Hippocampal formation (tissue), 2 donors: ENCODE measurements at regions not wholly inside any gene's neighbourhood (a gene's known extent, or its start where the extent isn't known, plus 50 kb on each side); places are given as distances from the start of the nearest gene placed in this dataset.
"Not testable (repeated sequence)": the region's sequence is repeated elsewhere in the genome, so short reads cannot be mapped to it uniquely, and the experiment has no call there.

Experiments used
- DNase-seq, 2 donors: peaks; one replicate each; lab custom pipeline; 2025; lab: John Stamatoyannopoulos, UW

DNA sequence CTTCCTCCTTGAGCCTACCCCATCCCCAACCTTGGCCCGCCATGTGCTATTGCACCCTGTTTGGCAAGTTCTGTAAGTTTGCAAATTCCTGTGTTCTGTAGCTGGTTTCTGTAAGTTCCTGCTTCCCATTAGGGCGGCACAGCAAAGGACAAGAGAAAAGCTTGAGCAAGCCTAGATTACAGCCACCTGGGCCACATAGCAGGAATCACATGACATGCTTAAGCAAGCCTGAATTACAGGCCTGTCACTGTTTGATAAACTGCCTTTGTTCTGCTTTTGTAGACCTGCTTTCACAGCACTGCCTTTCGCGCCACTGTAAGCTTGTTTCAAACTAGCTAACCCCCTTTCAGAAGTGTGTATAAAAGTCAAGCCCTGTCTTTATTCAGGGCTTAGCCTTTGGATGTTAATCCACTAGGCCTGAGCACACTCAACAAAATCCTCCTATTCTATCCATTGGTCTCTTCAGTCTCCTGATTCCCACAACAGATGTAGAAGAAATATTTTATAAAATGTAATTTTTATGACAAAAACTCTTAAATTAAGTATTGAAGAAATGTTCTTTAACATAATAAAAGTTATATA, 906.8 kb upstream of the NDST4 start:
- no peak for DNase-seq

- no peak for DNase-seq
Observed at GRCh38 chr4:116018831-116019230, 905.4 kb upstream of the NDST4 start.

DNA sequence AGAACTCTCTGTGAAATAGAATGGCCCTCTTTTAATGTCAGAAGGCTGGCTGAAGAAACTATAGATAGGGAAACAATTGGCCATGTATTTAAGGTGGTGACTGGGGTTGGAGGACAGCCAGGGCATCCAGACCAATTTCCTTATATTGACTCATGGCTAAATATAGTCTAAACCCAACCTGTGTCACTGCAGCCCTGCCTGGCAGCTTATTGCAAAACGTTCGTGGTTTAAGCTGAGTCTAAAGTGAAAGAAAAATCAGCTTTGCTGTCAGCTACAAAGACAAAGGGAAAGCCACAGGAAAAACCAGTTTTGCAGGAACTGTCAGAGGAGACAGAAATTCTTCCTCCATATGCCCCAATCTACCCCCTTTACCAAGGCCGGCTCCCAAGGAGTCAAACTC, 902.8 kb upstream of the NDST4 start:
- no peak for DNase-seq

GRCh38 chr4:116015549-116015948, 902.1 kb upstream of the NDST4 start:
- DNase-seq, result no peak

- no peak for DNase-seq
Observed at GRCh38 chr4:116015062-116015461, 901.6 kb upstream of the NDST4 start.

DNA sequence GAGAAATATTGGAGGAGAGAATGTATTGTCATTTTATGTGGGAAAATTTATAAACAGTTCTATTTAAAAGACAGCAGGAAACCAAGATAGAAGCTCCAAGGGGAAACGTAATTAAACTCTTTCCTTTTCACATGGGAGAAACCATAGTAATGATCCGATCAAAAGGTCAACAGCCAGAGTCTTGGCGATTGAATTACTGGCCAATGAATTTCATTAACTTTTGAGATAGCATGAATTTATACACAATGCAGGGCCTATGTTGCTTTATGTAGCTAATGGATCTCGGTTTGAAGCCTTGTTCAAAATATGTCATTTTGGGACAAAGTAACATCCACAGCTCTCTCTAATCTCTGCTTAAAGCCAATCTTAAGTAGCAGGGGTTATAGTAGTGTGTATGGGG, 897.5 kb upstream of the NDST4 start:
- DNase-seq, result no peak

DNA sequence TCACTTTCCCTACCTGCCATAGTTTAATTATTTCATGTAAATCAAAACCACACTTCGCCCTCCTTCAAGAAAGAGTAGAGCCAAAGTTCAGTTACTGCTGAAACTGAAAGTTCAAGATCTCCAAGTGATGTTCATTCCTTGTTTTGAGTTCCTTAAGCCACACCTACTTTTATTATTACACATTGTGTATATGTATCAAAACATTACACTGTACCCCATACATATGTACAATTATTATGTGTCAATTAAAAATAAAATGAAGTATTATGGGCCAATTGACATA, 892.3 kb upstream of the NDST4 start:
- DNase-seq, result no peak

DNA sequence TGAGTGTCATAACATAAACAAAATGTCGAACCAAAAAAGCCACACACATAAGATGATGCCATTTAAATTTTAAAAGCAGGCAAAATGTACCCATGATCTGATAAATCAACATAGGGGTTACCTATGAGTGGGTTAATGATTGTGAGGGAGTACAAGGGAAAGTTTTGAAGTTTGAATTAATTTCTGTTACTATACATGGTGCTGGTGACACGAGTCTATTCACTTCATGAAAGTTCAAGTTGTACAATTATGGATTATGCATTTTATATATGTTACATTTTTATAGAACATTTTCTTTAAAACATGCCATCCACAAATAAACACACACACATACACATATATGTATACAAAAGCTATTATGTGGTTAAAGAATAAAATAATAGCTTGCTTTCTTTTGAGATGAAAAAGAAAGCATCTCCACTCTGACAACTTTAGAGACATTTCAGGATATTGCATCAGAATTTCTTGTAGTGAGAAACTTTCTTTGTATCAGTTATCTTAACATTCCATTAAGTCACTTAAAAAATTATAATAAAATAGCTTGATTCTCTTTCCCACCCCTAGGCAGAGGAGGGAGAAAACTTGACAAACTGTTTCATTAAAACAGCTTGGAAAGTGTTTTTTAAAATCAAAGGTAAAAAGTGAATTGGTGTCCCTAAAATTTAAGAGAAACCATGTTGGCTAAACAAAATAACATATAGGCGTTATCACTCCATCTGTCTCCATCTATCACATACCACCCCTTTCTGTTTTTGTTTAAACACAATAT, 891.8 kb upstream of the NDST4 start:
- no peak for DNase-seq

GRCh38 chr4:116001291-116001690, 887.9 kb upstream of the NDST4 start:
- no peak for DNase-seq

GRCh38 chr4:115986573-115986972, 873.2 kb upstream of the NDST4 start:
- no peak for DNase-seq

- DNase-seq, result not testable (repeated sequence)
Observed at GRCh38 chr4:115975421-115976001, 862.1 kb upstream of the NDST4 start.

GRCh38 chr4:115973768-115974167, 860.3 kb upstream of the NDST4 start:
- DNase-seq, result no peak

DNA sequence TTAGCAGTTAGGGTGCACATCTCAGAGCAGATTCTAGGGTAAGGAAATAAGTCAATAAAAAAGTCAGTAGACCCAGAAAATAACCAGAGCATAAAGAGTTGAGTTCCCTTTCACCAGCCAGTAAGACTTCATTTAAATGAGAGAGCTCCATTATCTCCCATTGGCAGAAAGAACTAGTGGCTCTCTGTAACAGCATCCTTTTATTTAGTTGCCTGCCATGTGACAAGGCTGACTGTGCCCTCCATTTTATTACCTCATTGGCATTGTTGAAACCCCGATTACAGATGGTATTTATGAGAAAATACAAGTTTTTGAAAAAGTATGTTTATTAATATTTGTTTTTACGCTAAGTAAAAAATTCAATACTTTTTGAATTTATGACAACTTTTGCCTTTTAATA, 859.5 kb upstream of the NDST4 start:
- no peak for DNase-seq

GRCh38 chr4:115970859-115971258, 857.4 kb upstream of the NDST4 start:
- no peak for DNase-seq

DNA sequence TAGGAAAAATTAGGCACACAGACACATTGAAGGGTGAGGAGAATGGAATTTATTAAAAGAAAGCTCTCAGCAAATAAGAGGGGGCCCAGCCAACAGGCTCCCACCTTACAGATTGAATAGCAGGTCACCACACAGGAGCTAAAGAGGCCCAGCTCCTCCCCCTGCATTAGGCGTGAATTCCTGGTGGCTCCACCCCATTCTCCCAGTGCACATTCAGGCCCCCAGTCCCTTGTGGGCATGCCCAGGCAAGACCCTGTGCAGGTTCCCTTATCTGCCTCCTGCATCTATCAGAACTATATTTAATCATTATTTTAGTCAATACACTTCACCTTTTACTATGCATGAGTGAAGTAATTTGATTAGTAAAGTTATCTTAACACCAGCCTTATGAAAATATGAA, 856.3 kb upstream of the NDST4 start:
- no peak for DNase-seq

GRCh38 chr4:115965588-115965987, 852.2 kb upstream of the NDST4 start:
- no peak for DNase-seq

GRCh38 chr4:115956054-115956796, 842.8 kb upstream of the NDST4 start:
- not testable (repeated sequence) for DNase-seq

- no peak for DNase-seq
Observed at GRCh38 chr4:115950806-115951205, 837.4 kb upstream of the NDST4 start.

GRCh38 chr4:115949974-115950743, 836.7 kb upstream of the NDST4 start:
- DNase-seq, result not testable (repeated sequence)

DNA sequence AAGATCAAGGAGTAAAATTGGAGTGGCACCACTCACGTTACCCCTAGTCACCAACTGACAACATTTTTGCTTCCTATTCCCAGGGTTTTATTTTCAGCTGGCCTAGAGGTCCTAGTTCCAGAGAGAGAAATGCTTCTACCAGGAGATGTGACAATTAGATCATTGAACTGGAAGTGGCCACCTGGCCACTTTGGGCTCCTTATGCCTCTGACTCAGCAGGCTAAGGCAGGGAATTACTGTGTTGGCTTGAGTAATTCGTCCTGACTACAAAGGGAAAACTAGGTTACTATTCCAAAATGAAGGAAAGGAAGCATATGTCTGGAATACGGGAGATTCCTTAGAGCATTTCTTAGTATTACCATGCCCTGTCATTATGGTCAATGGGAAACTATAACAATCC, 831.6 kb upstream of the NDST4 start:
- no peak for DNase-seq

GRCh38 chr4:115944146-115944905, 830.9 kb upstream of the NDST4 start:
- no peak for DNase-seq
